ENCODE measurements at regions not wholly inside any gene's neighbourhood (a gene's known extent, or its start where the extent isn't known, plus 50 kb on each side); places are given as distances from the start of the nearest gene placed in this dataset.
"Not testable (repeated sequence)": the region's sequence is repeated elsewhere in the genome, so short reads cannot be mapped to it uniquely, and the experiment has no call there.

DNA sequence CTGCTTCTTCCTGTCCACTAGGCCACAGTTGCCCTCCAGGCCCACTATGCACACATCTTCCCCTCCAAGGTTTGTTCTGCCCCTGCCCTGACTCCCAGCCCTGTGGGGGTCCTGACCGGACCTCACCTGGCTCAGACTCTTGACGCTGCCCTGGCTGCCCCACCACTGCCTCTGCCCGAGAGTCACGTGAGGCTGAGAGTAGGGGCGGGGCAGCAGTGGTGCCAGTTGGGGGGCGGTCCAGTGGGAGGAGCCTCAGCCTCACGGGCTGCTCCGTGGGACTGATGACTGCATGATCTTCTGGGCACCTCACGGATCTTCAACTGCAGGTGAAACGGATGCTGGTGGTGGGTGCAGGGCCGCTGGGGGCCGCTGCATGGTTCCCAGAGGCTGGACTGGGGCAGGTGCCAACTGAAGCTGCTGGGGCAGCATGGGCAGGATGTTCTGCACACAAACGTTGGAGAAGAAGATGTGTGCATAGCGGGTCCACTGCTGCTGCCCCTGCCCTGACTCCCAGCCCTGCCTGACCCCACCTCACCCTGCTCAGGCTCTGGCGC, 77.6 kb downstream of the HHIPL2 start:
- DNase-seq = peak in 1 of 2 donors; percentile 67
- not testable (repeated sequence) for ATAC-seq (ENCODE audit: low FRiP score in 2 of 2); H3K36me3 ChIP-seq; H3K27me3 ChIP-seq; H3K9me3 ChIP-seq; H3K27ac ChIP-seq; H3K4me3 ChIP-seq; H3K4me1 ChIP-seq
- WGBS, 2 donors = 72% methylated on average over 7 of the region's 15 CpGs; no CpG with 5 or more reads in 1 of the 2 donors

DNA sequence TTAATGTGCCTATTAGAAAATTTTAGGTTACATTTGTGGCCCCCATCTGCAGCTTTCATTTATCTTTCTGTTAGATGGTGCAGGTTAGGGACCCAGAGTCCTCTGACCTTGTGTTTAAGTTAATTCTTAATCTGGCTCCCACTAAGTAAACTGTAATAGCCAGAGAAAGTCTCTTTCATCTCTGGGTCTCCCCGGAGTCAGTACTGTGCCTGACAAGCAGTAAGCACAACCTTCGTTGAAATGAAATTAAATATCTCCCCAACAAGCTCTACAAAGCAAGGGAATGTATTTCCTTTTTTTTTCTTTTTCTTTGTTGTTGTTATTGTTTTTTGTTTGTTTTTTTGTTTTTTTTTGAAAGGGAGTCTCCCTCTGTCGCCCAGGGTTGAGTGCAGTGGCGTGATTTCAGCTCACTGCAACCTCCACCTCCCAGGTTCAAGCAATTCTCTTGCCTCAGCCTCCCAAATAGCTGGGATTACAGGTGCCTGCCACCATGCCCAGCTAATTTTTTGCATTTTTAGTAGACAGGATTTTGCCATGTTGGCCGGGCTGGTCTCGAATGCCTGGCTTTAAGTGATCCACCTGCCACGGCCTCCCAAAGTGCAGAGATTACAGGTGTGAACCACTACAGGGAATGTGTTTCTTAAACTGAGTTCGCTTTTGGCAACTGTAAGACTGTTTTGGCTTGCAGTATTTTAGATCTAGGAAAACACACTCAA, 81.6 kb downstream of the HHIPL2 start:
- H3K9me3 ChIP-seq = no peaks in the 10 kb centered on the region
- DNase-seq (no peak), ATAC-seq (ENCODE audit: low FRiP score in 2 of 2) (no peak)
- no peaks in the 10 kb centered on the region for H3K27me3 ChIP-seq
- H3K27ac ChIP-seq = peak overlapping the region; percentile 74 to 80 (median 78)
- no peaks in the 10 kb centered on the region for H3K36me3 ChIP-seq
- peak overlapping the region in 3 of 4 donors; percentile 37 to 53 (median 53) for H3K4me3 ChIP-seq
- peaks cover 3 to 14% (median 9%) of the 10 kb centered on the region in 4 donors for H3K4me1 ChIP-seq
- 91 to 93% methylated on average over 8 of the region's 8 CpGs for WGBS, 2 donors
- TF ChIP-seq, protein P1, sequence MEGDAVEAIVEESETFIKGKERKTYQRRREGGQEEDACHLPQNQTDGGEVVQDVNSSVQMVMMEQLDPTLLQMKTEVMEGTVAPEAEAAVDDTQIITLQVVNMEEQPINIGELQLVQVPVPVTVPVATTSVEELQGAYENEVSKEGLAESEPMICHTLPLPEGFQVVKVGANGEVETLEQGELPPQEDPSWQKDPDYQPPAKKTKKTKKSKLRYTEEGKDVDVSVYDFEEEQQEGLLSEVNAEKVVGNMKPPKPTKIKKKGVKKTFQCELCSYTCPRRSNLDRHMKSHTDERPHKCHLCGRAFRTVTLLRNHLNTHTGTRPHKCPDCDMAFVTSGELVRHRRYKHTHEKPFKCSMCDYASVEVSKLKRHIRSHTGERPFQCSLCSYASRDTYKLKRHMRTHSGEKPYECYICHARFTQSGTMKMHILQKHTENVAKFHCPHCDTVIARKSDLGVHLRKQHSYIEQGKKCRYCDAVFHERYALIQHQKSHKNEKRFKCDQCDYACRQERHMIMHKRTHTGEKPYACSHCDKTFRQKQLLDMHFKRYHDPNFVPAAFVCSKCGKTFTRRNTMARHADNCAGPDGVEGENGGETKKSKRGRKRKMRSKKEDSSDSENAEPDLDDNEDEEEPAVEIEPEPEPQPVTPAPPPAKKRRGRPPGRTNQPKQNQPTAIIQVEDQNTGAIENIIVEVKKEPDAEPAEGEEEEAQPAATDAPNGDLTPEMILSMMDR (IDR thresholded peaks at IDR 0.05) = no peak
- TF ChIP-seq EP300 (IDR thresholded peaks at IDR 0.05) = no peak

GRCh38 chr1:222465211-222466041, 82.5 kb downstream of the HHIPL2 start:
- Histone ChIP-seq H3K4me1 (peaks cover 3 to 14% (median 9%) of the 10 kb centered on the region in 4 donors), H3K4me3 (peak overlapping the region; percentile 10 to 53 (median 45)), H3K36me3 (no peaks in the 10 kb centered on the region), H3K27me3 (no peaks in the 10 kb centered on the region), H3K27ac (peak overlapping the region; percentile 74 to 80 (median 78)), H3K9me3 (no peaks in the 10 kb centered on the region)
- 2 to 3% methylated on average over 14 to 44 of the region's 46 CpGs for WGBS, 2 donors
- DNase-seq (peak; percentile 93 to 98), ATAC-seq (ENCODE audit: low FRiP score in 2 of 2) (peak; percentile 99)
- TF ChIP-seq POLR2A (IDR thresholded peaks at IDR 0.05) (peak in 2 of 4 donors; percentile 22 to 41), EP300 (IDR thresholded peaks at IDR 0.05) (no peak), POLR2AphosphoS5 (IDR thresholded peaks at IDR 0.05) (peak; percentile 32 to 55)
- TF ChIP-seq, protein P1 (IDR thresholded peaks at IDR 0.05) = peak; percentile 99 to 100 (median 100)

DNA sequence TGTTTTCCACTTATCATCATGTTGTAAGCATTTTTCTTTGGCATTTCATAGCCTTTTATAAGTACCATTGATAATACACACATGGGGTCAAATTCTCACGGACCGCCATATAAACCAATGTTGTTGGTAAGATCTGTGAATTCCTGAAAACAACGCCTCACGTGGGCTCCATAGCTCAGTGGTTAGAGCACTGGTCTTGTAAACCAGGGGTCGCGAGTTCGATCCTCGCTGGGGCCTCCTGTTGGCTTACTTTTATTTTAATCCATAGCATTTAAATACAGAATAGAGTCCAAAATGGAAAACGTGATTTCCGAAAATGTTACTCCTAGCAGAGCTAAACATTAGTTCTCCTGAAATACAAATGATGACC, 83.1 kb downstream of the HHIPL2 start:
- H3K27ac ChIP-seq = peak overlapping the region; percentile 37 to 80 (median 78)
- H3K9me3 ChIP-seq = no peaks in the 10 kb centered on the region
- DNase-seq = peak in 1 of 2 donors; percentile 33
- peak overlapping the region; percentile 10 to 53 (median 45) for H3K4me3 ChIP-seq
- H3K36me3 ChIP-seq = no peaks in the 10 kb centered on the region
- TF ChIP-seq EP300 (IDR thresholded peaks at IDR 0.05) = no peak
- TF ChIP-seq, protein P1 (IDR thresholded peaks at IDR 0.05) = no peak
- no peak for TF ChIP-seq POLR2AphosphoS5 (IDR thresholded peaks at IDR 0.05)
- no peak for TF ChIP-seq POLR2A (IDR thresholded peaks at IDR 0.05)
- no peaks in the 10 kb centered on the region for H3K27me3 ChIP-seq
- peak; percentile 47 to 66 for ATAC-seq (ENCODE audit: low FRiP score in 2 of 2)
- peaks cover 3 to 14% (median 9%) of the 10 kb centered on the region in 4 donors for H3K4me1 ChIP-seq
- WGBS, 2 donors = 15 to 21% methylated on average over 10 of the region's 10 CpGs

- H3K4me3 ChIP-seq = no peak overlapping the region
- ATAC-seq (ENCODE audit: low FRiP score in 2 of 2) (no peak), DNase-seq (no peak)
- no peaks in the 10 kb centered on the region for H3K36me3 ChIP-seq
- TF ChIP-seq POLR2A (IDR thresholded peaks at IDR 0.05) (no peak), POLR2AphosphoS5 (IDR thresholded peaks at IDR 0.05) (no peak)
- WGBS, 2 donors = 88 to 92% methylated on average over 8 of the region's 8 CpGs
- H3K4me1 ChIP-seq = peaks cover 3 to 14% (median 9%) of the 10 kb centered on the region in 4 donors
- no peaks in the 10 kb centered on the region for H3K27me3 ChIP-seq
- no peak overlapping the region for H3K27ac ChIP-seq
- H3K9me3 ChIP-seq = peaks cover 0 to 3% (median 0%) of the 10 kb centered on the region in 4 donors
Measured at GRCh38 chr1:222463059-222463730, 84.7 kb downstream of the HHIPL2 start.
